Gastrocnemius medialis (tissue), 4 donors: ENCODE measurements at regions not wholly inside any gene's neighbourhood (a gene's known extent, or its start where the extent isn't known, plus 50 kb on each side); places are given as distances from the start of the nearest gene placed in this dataset.
"Not testable (repeated sequence)": the region's sequence is repeated elsewhere in the genome, so short reads cannot be mapped to it uniquely, and the experiment has no call there.

Source experiments
- ATAC-seq, 2 donors: fragments of 150-250 bp; one replicate each; pipeline ENCODE4 v1.9.1; 2016
- DNase-seq, 2 donors: peaks; one replicate each; pipeline ENCODE4 v3.0.0-alpha.2; 2019
- H3K27ac ChIP-seq, 4 donors: fragments of 200-600 bp; sonication (generic); 1 replicate in 1 of 4; 2 replicates in 3 of 4; pipeline ENCODE4 v1.5.1; 2016 to 2018; ENCODE audit warnings: mild to moderate bottlenecking in 2 of 4, moderate library complexity in 1 of 4
- H3K27me3 ChIP-seq, 3 donors: fragments of 200-600 bp; sonication (generic) in 2 of 3; 1 replicate in 1 of 3; 2 replicates in 2 of 3; pipeline versions ENCODE4 v1.5.1 to v1.6.0; 2016 to 2019; ENCODE audit warnings: mild to moderate bottlenecking in 1 of 3, moderate library complexity in 1 of 3
- H3K36me3 ChIP-seq, 2 donors: fragments of 200-600 bp; sonication (generic) in 1 of 2; one replicate each; pipeline ENCODE4 v1.5.1; 2017 to 2018
- H3K4me1 ChIP-seq, 2 donors: fragments of 200-600 bp; sonication (generic) in 1 of 2; one replicate each; pipeline ENCODE4 v1.5.1; 2016 to 2017; ENCODE audit warnings: mild to moderate bottlenecking in 2 of 2
- H3K4me3 ChIP-seq, 4 donors: fragments of 200-600 bp; sonication (generic) in 3 of 4; 1 replicate in 1 of 4; 2 replicates in 3 of 4; pipeline ENCODE4 v1.5.1; 2016 to 2019; ENCODE audit warnings: mild to moderate bottlenecking in 2 of 4
- H3K9me3 ChIP-seq, 3 donors: fragments of 200-600 bp; sonication (generic) in 2 of 3; 1 replicate in 1 of 3; 2 replicates in 2 of 3; pipeline ENCODE4 v1.5.1; 2016 to 2019
- POLR2A ChIP-seq, 2 donors: fragments of 450-650 bp; IDR thresholded peaks; one replicate each; pipeline ENCODE4 v1.6.1; 2017; ENCODE audit warnings: antibody characterized with exemption in 2 of 2, mild to moderate bottlenecking in 2 of 2, moderate library complexity in 2 of 2
- in situ Hi-C, 4 donors: fragments of 200-750 bp; cut with MboI; loops; one replicate each; pipeline versions ENCODE4 v1.15.0 to v1.8.0; 2017; ENCODE audit warnings: low sequenced_read_pairs in 4 of 4
- intact Hi-C: fragments of 100-400 bp; cut with DNase I; formaldehyde crosslinking; loops from one replicate; pipeline ENCODE4 v1.15.1; 2023; ENCODE audit warnings: low total_unique reads
- TF ChIP-seq, protein P1 (sequence below), 5 experiments: fragments of 450-650 bp in 3 of 5; fragments of 200-600 bp in 2 of 5; sonication (generic) in 2 of 5; IDR thresholded peaks in 4 of 5; conservative IDR thresholded peaks in 1 of 5; 1 replicate in 4 of 5; 2 replicates in 1 of 5; pipeline ENCODE4 v1.5.1; 2016 to 2019; ENCODE audit warnings: antibody characterized with exemption in 5 of 5, mild to moderate bottlenecking in 3 of 5, moderate library complexity in 3 of 5

DNA sequence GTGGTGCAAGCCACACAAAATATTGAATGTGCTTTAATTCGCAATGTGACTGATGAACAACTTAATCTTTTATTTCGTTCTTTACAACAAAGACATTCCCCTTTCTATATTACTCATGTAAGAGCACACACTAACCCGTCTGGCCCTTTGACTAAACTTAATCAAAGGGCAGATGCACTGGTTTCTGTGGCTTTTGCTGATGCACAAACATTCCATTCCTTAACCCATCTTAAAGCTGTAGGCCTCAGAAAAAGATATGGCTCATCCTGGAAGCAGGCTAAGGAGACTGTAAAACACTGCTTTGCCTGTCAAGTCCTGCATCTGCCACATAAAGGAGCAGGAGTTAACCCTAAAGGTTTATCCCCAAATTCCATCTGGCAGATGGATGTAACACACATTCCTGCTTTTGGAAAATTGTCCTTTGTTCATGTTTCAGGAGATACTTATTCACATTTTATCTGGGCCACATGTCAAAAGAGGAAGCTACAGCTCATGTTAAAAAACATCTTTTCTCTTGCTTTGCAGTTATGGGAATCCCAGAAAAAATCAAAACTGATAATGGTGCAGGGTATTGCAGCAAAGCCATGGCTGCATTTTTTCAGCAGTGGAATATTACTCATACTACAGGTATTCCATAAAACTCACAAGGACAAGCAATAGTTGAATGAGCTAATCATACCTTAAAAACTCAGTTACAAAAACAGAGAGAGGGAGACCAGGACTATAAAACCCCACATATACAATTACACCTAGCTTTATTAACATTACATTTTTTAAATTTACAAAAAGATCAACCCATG is 137.2 kb downstream of the AHSP start:
- intact Hi-C loops: no loop called here
- Histone ChIP-seq H3K4me3 (no peak overlapping the region), H3K27me3 (no peaks in the 10 kb centered on the region), H3K4me1 (no peaks in the 10 kb centered on the region), H3K9me3 (no peaks in the 10 kb centered on the region), H3K27ac (no peak overlapping the region), H3K36me3 (no peaks in the 10 kb centered on the region)
- in situ Hi-C loops: no loop called here
- ATAC-seq (no peak), DNase-seq (no peak)
- TF ChIP-seq POLR2A (IDR thresholded peaks at IDR 0.05): no peak
- TF ChIP-seq, protein P1, sequence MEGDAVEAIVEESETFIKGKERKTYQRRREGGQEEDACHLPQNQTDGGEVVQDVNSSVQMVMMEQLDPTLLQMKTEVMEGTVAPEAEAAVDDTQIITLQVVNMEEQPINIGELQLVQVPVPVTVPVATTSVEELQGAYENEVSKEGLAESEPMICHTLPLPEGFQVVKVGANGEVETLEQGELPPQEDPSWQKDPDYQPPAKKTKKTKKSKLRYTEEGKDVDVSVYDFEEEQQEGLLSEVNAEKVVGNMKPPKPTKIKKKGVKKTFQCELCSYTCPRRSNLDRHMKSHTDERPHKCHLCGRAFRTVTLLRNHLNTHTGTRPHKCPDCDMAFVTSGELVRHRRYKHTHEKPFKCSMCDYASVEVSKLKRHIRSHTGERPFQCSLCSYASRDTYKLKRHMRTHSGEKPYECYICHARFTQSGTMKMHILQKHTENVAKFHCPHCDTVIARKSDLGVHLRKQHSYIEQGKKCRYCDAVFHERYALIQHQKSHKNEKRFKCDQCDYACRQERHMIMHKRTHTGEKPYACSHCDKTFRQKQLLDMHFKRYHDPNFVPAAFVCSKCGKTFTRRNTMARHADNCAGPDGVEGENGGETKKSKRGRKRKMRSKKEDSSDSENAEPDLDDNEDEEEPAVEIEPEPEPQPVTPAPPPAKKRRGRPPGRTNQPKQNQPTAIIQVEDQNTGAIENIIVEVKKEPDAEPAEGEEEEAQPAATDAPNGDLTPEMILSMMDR (IDR thresholded peaks at IDR 0.05 in 4 of 5, conservative IDR thresholded peaks at IDR 0.05 in 1 of 5): no peak

DNA sequence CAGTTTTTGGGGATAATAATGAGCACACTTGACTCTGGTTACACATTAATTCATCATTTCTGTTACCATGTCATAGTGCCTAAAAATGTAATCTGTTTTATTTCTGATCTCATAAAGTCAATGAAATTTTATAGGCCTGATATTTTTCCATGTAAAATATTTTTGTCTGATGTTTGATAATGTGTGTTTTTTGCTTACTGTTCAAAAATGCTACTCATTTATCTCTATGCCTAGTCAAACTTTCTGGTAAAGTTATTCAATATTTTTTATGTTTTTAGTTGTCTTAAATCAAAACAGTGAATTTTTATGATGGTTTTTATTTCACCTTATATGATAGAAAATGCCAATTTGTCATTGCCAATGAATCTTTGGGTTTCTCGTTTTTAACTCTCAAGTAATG is 147.0 kb downstream of the AHSP start:
- H3K27ac ChIP-seq: no peak overlapping the region
- intact Hi-C loops (no loop called here), in situ Hi-C loops (no loop called here)
- H3K27me3 ChIP-seq: no peaks in the 10 kb centered on the region
- H3K4me3 ChIP-seq: no peak overlapping the region
- no peak for ATAC-seq
- no peaks in the 10 kb centered on the region for H3K9me3 ChIP-seq
- H3K4me1 ChIP-seq: no peaks in the 10 kb centered on the region
- DNase-seq: no peak
- no peaks in the 10 kb centered on the region for H3K36me3 ChIP-seq
- no peak for TF ChIP-seq POLR2A (IDR thresholded peaks at IDR 0.05)
- TF ChIP-seq, protein P1 (IDR thresholded peaks at IDR 0.05 in 4 of 5, conservative IDR thresholded peaks at IDR 0.05 in 1 of 5): no peak

DNA sequence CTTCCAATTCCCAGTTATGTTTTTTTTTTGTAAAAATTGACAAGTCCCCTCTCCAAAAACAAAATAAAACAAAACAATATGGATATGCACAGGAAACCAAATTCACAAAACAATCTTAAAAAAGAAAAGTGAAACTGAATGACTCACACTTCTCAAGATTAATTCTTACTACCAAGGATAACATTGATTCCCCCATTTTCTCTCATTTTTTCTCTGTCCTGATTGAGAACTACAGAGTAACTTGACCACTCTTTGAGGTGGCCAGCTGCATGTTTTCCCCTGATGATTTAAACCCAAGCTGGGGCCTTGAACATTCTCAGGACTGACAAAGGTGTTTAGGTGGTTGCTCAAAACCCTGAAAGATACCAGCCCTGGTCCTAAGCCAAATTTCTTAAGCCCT is 149.0 kb downstream of the AHSP start:
- in situ Hi-C loops (no loop called here), intact Hi-C loops (no loop called here)
- H3K4me1 ChIP-seq: no peaks in the 10 kb centered on the region
- H3K9me3 ChIP-seq: no peaks in the 10 kb centered on the region
- no peaks in the 10 kb centered on the region for H3K27me3 ChIP-seq
- H3K4me3 ChIP-seq: no peak overlapping the region
- no peak overlapping the region for H3K27ac ChIP-seq
- no peaks in the 10 kb centered on the region for H3K36me3 ChIP-seq
- TF ChIP-seq POLR2A (IDR thresholded peaks at IDR 0.05): no peak
- TF ChIP-seq, protein P1 (IDR thresholded peaks at IDR 0.05 in 4 of 5, conservative IDR thresholded peaks at IDR 0.05 in 1 of 5): no peak
- no peak for DNase-seq
- no peak for ATAC-seq

DNA sequence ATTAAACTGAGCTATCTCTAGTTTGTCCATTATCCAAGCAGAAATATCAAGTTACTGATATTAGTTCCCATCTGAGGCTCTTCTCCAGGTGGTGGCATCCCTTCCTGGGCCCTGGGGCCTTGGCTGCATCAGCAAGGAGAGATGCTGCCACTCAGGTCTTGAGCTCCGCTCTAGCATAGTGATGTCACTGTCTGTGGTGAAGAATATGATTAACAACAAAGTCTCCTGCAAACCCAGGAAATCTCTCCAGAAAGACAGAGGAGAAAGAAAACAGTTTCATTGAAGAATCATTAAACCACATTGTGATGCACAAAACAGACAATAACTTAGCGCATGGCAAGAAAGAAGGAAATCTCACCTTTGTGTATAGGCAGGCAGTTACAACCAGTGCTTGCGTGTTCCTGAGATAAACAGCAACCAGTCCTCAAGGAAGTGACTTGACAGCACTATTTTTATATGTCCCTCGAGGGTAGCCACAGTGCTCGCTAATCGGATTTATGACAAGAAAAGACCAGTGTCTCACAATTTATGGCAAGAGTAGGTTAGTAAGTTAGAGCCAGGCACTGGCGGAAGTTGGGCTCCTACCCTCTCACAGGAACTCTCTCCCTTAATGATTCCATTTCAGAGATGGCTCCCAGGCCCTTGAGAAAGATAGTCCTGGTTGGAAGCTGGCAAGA is 151.1 kb downstream of the AHSP start:
- ATAC-seq: no peak

DNA sequence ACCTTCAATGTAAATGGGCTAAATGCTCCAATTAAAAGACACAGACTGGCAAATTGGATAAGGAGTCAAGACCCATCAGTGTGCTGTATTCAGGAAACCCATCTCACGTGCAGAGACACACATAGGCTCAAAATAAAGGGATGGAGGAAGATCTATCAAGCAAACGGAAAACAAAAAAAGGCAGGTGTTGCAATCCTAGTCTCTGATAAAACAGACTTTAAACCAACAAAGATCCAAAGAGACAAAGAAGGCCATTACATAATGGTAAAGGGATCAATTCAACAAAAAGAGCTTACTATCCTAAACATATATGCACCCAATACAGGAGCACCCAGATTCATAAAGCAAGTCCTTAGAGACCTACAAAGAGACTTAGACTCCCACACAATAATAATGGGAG is 161.6 kb downstream of the AHSP start:
- ATAC-seq, H3K27me3 ChIP-seq, H3K4me1 ChIP-seq, H3K4me3 ChIP-seq, H3K36me3 ChIP-seq, in situ Hi-C loops, DNase-seq, H3K9me3 ChIP-seq, intact Hi-C loops, H3K27ac ChIP-seq: not testable (repeated sequence)

More for the DNA sequence above, 151.1 kb downstream of the AHSP start:
- TF ChIP-seq, protein P1 (IDR thresholded peaks at IDR 0.05 in 4 of 5, conservative IDR thresholded peaks at IDR 0.05 in 1 of 5): no peak
- no peak for TF ChIP-seq POLR2A (IDR thresholded peaks at IDR 0.05)
- Histone ChIP-seq H3K27me3 (no peaks in the 10 kb centered on the region), H3K9me3 (no peaks in the 10 kb centered on the region), H3K36me3 (no peaks in the 10 kb centered on the region), H3K27ac (no peak overlapping the region), H3K4me3 (no peak overlapping the region), H3K4me1 (no peaks in the 10 kb centered on the region)
- intact Hi-C loops (no loop called here), in situ Hi-C loops (no loop called here)
- DNase-seq: no peak

DNA sequence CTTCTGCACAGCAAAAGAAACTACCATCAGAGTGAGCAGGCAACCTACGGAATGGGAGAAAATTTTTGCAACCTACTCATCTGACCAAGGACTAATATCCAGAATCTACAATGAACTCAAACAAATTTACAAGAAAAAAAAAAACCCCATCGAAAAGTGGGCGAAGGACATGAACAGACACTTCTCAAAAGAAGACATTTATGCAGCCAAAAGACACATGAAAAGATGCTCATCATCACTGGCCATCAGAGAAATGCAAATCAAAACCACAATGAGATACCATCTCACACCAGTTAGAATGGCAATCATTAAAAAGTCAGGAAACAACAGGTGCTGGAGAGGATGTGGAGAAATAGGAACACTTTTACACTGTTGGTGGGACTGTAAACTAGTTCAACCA is 164.6 kb downstream of the AHSP start:
- H3K36me3 ChIP-seq, DNase-seq, H3K4me3 ChIP-seq, H3K27me3 ChIP-seq, ATAC-seq, H3K4me1 ChIP-seq, H3K27ac ChIP-seq, H3K9me3 ChIP-seq, intact Hi-C loops, in situ Hi-C loops: not testable (repeated sequence)
